Memory B cell (primary cell): ENCODE measurements at regions not wholly inside any gene's neighbourhood (a gene's known extent, or its start where the extent isn't known, plus 50 kb on each side); places are given as distances from the start of the nearest gene placed in this dataset.
"Not testable (repeated sequence)": the region's sequence is repeated elsewhere in the genome, so short reads cannot be mapped to it uniquely, and the experiment has no call there.

ENCODE experiments used
- ATAC-seq: fragments of 150-1000 bp; cut with Tn5 transposase; 2 replicates; pipeline ENCODE4 v1.10.0; 2021; ENCODE audit warnings: low read depth, mild to moderate bottlenecking, moderate library complexity
- DNase-seq, 2 donors: peaks; one replicate each; pipeline ENCODE4 v3.0.0; 2022; ENCODE audit warnings: low spot score in 2 of 2
- H3K27ac Mint-ChIP-seq: one replicate; pipeline ENCODE4 v1.8.0; 2022; ENCODE audit warnings: mild to moderate bottlenecking, moderate library complexity, mixed read lengths
- H3K27me3 Mint-ChIP-seq: one replicate; pipeline ENCODE4 v1.8.0; 2022; ENCODE audit warnings: mixed read lengths
- H3K36me3 Mint-ChIP-seq: one replicate; pipeline ENCODE4 v1.8.0; 2022; ENCODE audit warnings: mild to moderate bottlenecking, mixed read lengths
- H3K4me1 Mint-ChIP-seq: one replicate; pipeline ENCODE4 v1.8.0; 2022; ENCODE audit warnings: mixed read lengths
- H3K4me3 Mint-ChIP-seq: one replicate; pipeline ENCODE4 v1.8.0; 2022; ENCODE audit warnings: mild to moderate bottlenecking, moderate library complexity, mixed read lengths
- H3K9me3 Mint-ChIP-seq: one replicate; pipeline ENCODE4 v1.8.0; 2022; ENCODE audit warnings: mixed read lengths

DNA sequence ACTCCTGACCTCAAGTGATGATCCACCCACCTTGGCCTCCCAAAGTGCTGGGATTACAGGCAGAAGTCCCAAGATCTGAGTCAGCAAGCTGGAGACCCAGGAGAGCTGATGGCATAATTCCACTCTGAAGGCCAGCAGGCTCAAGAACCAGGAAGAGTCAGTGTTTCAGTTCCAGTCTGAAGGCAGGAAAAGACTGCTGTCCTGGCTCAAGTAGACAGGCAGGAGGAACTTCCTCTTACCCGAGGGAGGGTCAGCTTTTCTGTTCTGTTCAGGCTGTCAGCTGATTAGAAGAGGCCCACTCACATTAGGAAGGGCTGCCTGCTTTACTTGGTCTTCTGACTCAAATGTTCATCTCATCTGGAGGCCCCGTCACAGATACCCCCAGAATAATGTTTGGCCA lies 206.0 kb upstream of the MYL2 start:
- ATAC-seq: no peak
- H3K27ac Mint-ChIP-seq: no peak overlapping the region
- H3K4me1 Mint-ChIP-seq: peaks cover 2% of the 10 kb centered on the region
- peaks cover 10% of the 10 kb centered on the region for H3K27me3 Mint-ChIP-seq
- no peak for DNase-seq
- no peak overlapping the region for H3K4me3 Mint-ChIP-seq
- peaks cover 2% of the 10 kb centered on the region for H3K9me3 Mint-ChIP-seq
- no peaks in the 10 kb centered on the region for H3K36me3 Mint-ChIP-seq

DNA sequence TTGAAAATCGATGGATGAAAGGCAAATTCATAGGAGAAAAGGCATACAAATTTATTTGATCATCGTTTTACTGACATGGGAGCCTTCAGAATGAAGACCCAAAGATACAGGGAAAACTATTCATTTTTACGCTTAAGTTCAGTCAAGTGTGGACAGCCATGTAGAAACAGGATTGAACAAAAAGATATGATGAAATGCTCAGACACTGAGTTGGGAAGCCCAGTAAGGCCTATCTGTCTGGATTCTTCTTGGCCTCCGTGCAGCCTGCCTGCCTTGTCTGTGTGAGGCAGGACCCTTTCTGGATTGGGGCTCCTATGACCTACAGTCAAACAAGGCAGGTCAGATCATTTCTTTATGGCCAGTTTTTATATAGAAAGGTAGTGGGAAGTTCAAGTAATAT lies 203.8 kb upstream of the MYL2 start:
- Mint-ChIP-seq H3K27ac (no peak overlapping the region), H3K4me3 (no peak overlapping the region), H3K4me1 (no peaks in the 10 kb centered on the region), H3K27me3 (peaks cover 5% of the 10 kb centered on the region), H3K36me3 (no peaks in the 10 kb centered on the region), H3K9me3 (peaks cover 2% of the 10 kb centered on the region)
- DNase-seq (no peak), ATAC-seq (no peak)

DNA sequence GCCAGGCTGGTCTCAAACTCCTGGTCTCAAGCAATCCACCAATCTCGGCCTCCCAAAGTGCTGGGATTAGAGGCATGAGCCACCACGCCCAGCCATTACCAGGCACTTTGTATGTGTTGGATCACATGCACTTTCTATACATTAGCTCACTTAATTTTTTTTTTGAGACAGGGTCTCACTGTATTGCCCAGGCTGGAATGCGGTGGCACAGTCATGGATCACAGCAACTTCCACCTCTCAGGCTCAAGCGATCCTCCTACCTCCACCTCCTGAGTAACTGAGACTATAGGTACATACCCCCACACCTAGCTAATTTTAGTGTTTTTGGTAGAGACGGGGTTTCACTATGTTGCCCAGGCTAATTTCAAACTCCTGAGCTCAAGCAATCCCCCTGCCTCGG lies 203.0 kb upstream of the MYL2 start:
- no peak overlapping the region for H3K4me3 Mint-ChIP-seq
- ATAC-seq (no peak), DNase-seq (no peak)
- peaks cover 2% of the 10 kb centered on the region for H3K9me3 Mint-ChIP-seq
- H3K27me3 Mint-ChIP-seq: peaks cover 6% of the 10 kb centered on the region
- no peaks in the 10 kb centered on the region for H3K36me3 Mint-ChIP-seq
- no peak overlapping the region for H3K27ac Mint-ChIP-seq
- no peaks in the 10 kb centered on the region for H3K4me1 Mint-ChIP-seq

DNA sequence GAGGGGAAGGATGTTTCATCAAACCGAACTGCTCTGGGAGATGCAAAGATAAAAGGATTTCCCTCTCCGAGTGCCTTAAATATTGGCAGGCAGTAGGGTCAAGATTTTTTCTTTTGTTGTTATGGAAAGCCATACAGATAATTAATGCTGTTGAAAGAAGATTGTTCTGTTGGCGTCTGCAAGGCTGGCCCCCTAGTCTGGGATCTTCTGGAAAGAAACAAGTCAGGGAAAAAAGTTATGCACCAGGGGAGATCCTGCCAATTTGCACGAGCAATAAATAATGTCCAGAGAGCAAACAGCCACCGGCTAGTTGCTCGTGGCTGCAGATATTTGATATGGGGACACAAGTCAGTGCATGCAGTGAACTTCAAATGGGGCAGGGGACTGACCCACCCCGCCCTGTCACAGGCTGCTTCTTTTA lies 202.1 kb upstream of the MYL2 start:
- Mint-ChIP-seq H3K4me1 (no peaks in the 10 kb centered on the region), H3K4me3 (no peak overlapping the region), H3K27me3 (peaks cover 9% of the 10 kb centered on the region), H3K27ac (no peak overlapping the region), H3K9me3 (peaks cover 2% of the 10 kb centered on the region), H3K36me3 (no peaks in the 10 kb centered on the region)
- DNase-seq (no peak), ATAC-seq (no peak)

DNA sequence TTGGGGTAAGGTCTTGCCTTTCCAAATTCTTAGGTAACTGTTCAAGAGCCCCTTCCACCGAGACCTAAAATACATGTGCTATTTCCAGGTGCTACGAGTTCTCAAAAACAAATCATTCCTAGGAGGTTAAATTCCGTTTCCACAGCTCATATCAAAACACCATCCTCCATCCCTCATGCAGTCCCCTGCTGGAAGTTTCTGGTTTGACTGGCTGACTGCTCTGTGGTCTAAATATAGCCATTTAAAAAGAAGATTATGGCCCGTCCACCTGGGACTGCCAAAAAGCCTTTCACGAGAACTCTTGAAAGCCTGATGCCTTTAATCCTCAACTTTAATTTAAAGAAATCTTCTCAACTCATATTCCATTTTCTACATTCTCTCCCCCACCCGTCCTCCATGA lies 201.5 kb upstream of the MYL2 start:
- no peaks in the 10 kb centered on the region for H3K36me3 Mint-ChIP-seq
- H3K27me3 Mint-ChIP-seq: peaks cover 11% of the 10 kb centered on the region
- no peak overlapping the region for H3K4me3 Mint-ChIP-seq
- H3K4me1 Mint-ChIP-seq: no peaks in the 10 kb centered on the region
- H3K27ac Mint-ChIP-seq: no peak overlapping the region
- no peak for DNase-seq
- ATAC-seq: no peak
- peaks cover 2% of the 10 kb centered on the region for H3K9me3 Mint-ChIP-seq

GRCh38 chr12:111120578-111120977 lies 200.2 kb upstream of the MYL2 start:
- Mint-ChIP-seq H3K27ac (no peak overlapping the region), H3K36me3 (peaks cover 2% of the 10 kb centered on the region), H3K27me3 (peaks cover 13% of the 10 kb centered on the region), H3K9me3 (peaks cover 2% of the 10 kb centered on the region), H3K4me1 (no peaks in the 10 kb centered on the region), H3K4me3 (no peak overlapping the region)
- DNase-seq: no peak
- no peak for ATAC-seq

- Mint-ChIP-seq H3K36me3 (peaks cover 2% of the 10 kb centered on the region), H3K27me3 (peaks cover 11% of the 10 kb centered on the region), H3K27ac (no peak overlapping the region), H3K4me3 (no peak overlapping the region), H3K9me3 (peaks cover 2% of the 10 kb centered on the region), H3K4me1 (peaks cover under 1% of the 10 kb centered on the region)
- DNase-seq: no peak
- ATAC-seq: no peak
These were observed 196.6 kb upstream of the MYL2 start for GRCh38 chr12:111117017-111117416.

GRCh38 chr12:111113313-111113712 lies 192.9 kb upstream of the MYL2 start:
- peaks cover 11% of the 10 kb centered on the region for H3K27me3 Mint-ChIP-seq

DNA sequence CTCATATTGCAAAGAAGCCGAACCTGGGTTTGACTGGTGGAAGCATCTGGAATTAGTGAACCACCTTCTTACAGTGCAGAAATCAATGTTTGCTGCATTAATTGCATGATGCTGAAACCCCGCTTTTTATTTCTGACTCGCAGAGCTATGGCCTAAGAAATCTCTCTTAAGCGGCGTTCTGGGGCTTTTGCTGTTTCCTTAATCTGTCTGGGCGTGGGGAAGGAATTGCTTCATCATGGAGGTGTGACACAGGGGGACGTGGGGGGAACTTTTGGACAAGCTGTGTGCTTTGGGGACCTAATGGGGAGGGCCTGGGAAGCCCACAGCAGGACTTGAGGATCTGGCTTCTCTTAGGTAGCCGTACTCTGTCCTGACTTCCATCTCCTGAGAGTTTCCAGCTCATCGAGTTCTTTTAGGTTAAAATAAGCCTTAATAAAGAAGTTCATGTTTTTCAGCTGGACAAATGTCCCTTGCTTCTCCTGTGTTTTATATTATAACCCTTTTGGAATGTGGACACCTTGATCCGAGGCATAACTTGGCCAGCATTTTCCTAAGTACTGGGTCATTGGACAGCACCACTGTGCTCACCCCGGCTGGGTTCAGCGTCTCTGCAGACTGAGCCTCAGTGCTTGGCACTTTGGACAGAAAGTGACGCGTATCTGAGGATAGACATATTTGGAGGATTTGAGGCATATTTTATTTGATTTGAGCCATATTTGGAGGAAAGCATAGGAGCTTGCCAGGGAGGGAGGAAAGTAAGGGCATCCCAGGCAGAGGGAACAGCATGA lies 192.1 kb upstream of the MYL2 start:
- peaks cover 6% of the 10 kb centered on the region for H3K9me3 Mint-ChIP-seq
- ATAC-seq: no peak
- DNase-seq: no peak

More at GRCh38 chr12:111113313-111113712, 192.9 kb upstream of the MYL2 start:
- not testable (repeated sequence) for H3K27ac Mint-ChIP-seq, ATAC-seq, H3K9me3 Mint-ChIP-seq, H3K36me3 Mint-ChIP-seq, H3K4me3 Mint-ChIP-seq, DNase-seq, H3K4me1 Mint-ChIP-seq

GRCh38 chr12:111111681-111112080 lies 191.3 kb upstream of the MYL2 start:
- peaks cover 9% of the 10 kb centered on the region for H3K27me3 Mint-ChIP-seq
- H3K36me3 Mint-ChIP-seq: peaks cover 2% of the 10 kb centered on the region
- no peak for ATAC-seq
- no peak overlapping the region for H3K27ac Mint-ChIP-seq
- H3K9me3 Mint-ChIP-seq: peaks cover 6% of the 10 kb centered on the region
- DNase-seq: no peak
- H3K4me1 Mint-ChIP-seq: peaks cover 2% of the 10 kb centered on the region
- H3K4me3 Mint-ChIP-seq: no peak overlapping the region

More for the DNA sequence above, 192.1 kb upstream of the MYL2 start:
- no peak overlapping the region for H3K4me3 Mint-ChIP-seq
- peaks cover 9% of the 10 kb centered on the region for H3K27me3 Mint-ChIP-seq
- no peak overlapping the region for H3K27ac Mint-ChIP-seq
- H3K36me3 Mint-ChIP-seq: peaks cover 2% of the 10 kb centered on the region
- H3K4me1 Mint-ChIP-seq: peaks cover 2% of the 10 kb centered on the region

DNA sequence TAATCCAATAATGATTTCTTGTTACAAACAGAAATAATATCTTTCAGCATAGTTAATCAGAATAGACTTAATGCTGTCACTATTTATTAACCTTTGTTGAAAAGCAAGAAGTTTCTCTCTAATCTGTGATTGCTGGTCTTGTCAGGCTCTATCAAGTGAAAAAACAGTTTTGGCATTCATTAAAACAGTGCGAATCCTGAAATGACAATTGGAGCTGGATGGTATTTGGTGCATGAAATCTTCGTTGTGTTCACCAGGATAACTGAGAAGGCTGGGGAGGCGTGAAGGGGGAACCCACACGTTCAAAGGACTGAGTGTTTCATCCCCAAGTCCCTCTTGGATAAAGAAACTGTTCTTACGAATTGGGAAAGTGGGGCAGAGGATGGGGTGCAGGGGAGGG lies 190.2 kb upstream of the MYL2 start:
- ATAC-seq (no peak), DNase-seq (no peak)
- Mint-ChIP-seq H3K4me1 (peaks cover 2% of the 10 kb centered on the region), H3K27ac (no peak overlapping the region), H3K4me3 (no peak overlapping the region), H3K36me3 (no peaks in the 10 kb centered on the region), H3K9me3 (peaks cover 6% of the 10 kb centered on the region), H3K27me3 (peaks cover 8% of the 10 kb centered on the region)

- DNase-seq (no peak), ATAC-seq (no peak)
- H3K27ac Mint-ChIP-seq: no peak overlapping the region
- no peaks in the 10 kb centered on the region for H3K36me3 Mint-ChIP-seq
- H3K9me3 Mint-ChIP-seq: peaks cover 6% of the 10 kb centered on the region
- peaks cover 2% of the 10 kb centered on the region for H3K4me1 Mint-ChIP-seq
- no peak overlapping the region for H3K4me3 Mint-ChIP-seq
- H3K27me3 Mint-ChIP-seq: peaks cover 9% of the 10 kb centered on the region
These were observed 188.3 kb upstream of the MYL2 start for GRCh38 chr12:111108726-111109125.

DNA sequence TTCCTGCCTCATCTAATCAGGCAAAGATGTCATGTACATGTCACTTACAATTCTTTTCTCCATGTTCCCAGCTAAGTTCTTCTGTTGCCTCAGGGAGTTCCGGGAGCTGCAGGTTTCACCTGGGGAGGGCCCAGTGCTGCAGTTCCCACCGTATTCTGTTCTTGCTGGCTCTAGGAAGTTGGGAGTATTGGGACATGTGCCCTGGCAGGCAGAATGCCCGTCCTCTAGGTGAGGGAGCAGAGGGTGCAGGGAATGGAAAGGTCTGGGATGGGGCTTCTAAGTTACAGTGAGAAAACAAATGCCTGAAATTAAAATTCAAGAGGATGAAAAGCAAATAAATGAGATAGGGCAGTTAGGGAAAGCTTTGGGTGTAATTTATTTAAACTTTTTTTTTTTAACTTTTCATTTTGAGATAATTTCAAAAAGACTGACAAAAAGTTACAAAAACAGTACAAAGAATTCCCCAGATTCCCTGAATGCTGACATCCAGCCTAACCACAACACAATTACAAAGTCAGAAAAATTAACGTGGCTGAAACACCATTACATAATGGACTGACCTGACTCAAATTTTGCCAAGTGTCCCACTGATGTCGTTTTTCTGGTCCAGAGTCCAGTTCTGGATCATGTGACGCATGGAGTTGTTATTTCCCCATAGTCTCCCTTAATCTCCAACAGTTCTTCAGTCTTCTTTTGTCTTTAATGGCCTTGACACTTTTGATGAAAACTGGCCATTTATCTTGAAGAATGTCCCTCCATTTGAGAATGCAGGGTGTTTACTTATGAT lies 187.2 kb upstream of the MYL2 start:
- H3K27me3 Mint-ChIP-seq: peaks cover 7% of the 10 kb centered on the region
- H3K4me1 Mint-ChIP-seq: peaks cover 2% of the 10 kb centered on the region
- H3K36me3 Mint-ChIP-seq: no peaks in the 10 kb centered on the region
- H3K4me3 Mint-ChIP-seq: no peak overlapping the region
- DNase-seq (no peak), ATAC-seq (no peak)
- H3K9me3 Mint-ChIP-seq: peaks cover 6% of the 10 kb centered on the region
- H3K27ac Mint-ChIP-seq: no peak overlapping the region

GRCh38 chr12:111105294-111105693 lies 184.9 kb upstream of the MYL2 start:
- Mint-ChIP-seq H3K4me3 (no peak overlapping the region), H3K27ac (no peak overlapping the region), H3K36me3 (no peaks in the 10 kb centered on the region), H3K27me3 (peaks cover 7% of the 10 kb centered on the region), H3K4me1 (no peaks in the 10 kb centered on the region), H3K9me3 (peaks cover 6% of the 10 kb centered on the region)
- ATAC-seq (no peak), DNase-seq (no peak)
